Stimulated activated CD8-positive, alpha-beta memory T cell treated with anti-CD3 and anti-CD28 coated beads, Interleukin-2, amount 100 ng/mL, for 48 hours (primary cell): ENCODE measurements at regions not wholly inside any gene's neighbourhood (a gene's known extent, or its start where the extent isn't known, plus 50 kb on each side); places are given as distances from the start of the nearest gene placed in this dataset.
"Not testable (repeated sequence)": the region's sequence is repeated elsewhere in the genome, so short reads cannot be mapped to it uniquely, and the experiment has no call there.

Experiments
- DNase-seq, 2 donors: peaks; one replicate each; pipeline ENCODE4 v3.0.0-alpha.2; 2020; ENCODE audit warnings: low read depth in 2 of 2

DNA sequence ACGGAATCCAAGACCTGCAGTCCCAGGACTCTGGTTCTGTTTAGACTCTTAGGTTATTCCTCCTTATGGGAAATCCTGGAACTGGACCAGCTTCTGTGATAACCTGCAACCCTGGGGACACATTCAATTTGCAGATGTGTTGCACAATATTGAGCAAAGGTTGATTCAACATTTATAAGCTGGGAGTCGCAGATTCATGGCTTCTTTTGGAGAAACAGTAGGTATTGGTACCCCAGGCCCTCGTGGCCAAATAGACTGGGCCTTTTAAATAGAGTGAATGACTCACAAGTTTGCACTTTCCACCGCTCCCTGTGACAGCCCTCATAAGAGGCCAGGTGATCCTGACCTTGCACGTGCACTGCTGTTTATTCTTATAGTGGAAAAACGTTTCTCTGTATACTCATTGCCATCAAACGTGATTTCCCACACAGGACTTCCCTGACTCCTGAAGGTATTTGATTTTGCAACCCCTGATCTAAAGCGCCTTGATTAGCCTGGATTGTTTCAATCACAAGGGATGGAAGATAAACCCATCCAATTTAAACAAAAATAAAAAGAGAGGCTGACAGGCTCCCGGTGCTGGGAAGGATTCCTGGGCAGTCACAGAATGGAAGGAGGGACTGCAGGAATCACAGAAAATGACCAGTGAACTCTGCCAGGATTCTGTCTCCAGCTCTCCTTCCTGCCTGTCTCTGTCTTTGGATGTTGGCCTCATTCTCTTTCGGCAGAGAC, 98.0 kb downstream of the VCPKMT start:
- no peak for DNase-seq

DNA sequence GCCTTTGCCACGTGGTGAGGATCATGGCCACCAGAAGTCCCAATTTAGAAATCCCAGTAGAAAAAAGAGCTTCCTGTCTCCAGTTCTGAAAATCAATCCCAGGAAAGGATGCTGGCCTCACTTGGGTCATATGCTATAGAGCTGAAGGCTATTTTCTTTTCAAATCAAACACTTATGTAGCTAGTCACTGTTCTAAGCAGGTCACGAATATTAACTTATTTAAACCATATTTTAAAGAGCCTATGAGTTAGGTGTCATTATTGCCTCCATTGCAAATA, 97.5 kb downstream of the VCPKMT start:
- no peak for DNase-seq

DNA sequence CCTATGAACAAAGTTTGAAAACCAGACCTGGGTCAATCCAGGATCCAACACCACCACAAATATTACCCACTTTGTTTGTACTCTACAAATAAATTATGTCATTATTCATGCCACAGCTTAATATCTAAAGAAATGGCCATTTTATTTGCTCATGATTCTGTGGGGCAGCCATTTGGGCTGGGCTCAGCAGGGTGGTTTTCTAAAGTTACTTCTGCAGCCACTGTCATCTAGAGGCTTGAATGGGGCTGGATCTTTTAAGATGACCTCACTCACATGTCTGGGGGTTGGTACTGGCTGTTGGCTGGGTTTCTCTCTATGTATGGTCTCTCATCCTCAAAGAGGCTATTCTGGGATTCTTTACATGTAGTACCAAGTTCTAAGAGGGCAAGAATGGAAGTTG, 96.2 kb downstream of the VCPKMT start:
- no peak for DNase-seq

DNA sequence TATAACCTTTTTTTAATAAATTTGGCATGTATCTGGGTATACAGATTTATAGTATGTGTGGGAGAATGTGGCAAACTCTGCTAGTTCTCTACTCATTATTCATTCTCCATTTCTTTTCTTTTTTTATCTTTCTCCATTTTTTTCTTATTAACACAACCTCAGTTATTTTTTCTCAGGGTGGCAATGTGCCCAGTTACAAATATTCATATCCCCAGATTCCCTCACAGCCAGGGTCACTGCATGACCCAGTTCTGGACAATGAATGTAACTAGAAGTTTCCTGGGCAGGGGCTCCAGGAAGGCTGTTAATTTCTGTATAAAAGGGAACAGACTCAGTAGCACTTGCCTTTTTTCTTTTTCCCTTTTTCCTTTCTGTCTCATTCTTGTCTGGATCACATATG, 95.6 kb downstream of the VCPKMT start:
- DNase-seq, result no peak

DNA sequence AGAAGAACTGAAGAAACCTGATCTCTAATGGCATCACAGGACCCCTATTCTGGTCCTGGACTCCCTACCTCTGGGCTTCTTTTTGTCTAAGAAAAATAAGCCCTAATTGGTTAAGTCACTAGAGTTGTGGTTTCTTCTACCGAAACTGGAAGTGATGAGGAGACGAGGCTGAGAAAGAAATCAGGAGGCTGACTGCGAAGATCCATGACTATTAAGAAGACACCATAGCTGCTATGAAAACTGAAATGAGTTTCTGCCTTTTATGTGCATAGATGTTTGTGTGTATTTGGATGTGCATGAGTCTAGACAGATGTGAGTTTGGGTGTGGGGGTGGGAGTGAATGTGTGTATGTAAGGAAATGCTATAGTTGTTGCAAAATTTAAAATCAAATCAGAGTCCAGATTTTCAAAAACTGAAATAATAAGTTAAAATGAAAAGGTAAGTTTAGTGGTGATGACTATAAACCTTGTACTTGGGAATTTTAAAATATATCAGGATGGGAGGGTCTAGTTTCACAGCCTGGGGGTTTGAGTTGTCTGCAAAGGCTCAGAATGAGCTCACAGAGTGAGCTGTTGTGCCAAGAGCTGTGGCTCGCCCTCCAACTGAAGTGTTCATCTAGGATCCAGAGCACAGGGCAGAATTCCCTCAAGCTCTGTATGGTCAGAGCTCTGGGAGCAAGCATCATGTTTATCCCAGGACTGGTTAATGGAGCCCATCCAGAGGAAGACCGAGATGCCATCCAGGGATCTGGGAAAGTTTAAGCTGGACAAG, 94.9 kb downstream of the VCPKMT start:
- DNase-seq, result no peak

DNA sequence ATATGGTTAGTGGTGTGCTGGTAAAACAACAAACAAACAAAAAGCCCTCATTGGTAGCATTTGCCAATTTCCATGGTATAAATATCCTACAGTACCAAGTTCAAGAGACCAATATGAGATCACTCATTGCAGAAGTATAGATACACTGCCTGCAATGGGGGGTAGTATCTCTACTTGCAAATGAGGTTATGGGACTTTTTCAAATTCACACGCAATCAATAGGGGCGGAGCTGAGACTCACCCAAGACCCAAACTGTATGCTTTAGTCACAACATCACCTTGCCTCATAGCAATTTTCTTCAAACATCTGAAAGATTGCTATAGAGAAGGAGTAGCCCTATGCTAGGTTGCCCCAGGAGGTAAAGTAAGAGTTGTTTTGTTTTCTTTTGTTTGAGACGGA, 93.7 kb downstream of the VCPKMT start:
- no peak for DNase-seq

DNA sequence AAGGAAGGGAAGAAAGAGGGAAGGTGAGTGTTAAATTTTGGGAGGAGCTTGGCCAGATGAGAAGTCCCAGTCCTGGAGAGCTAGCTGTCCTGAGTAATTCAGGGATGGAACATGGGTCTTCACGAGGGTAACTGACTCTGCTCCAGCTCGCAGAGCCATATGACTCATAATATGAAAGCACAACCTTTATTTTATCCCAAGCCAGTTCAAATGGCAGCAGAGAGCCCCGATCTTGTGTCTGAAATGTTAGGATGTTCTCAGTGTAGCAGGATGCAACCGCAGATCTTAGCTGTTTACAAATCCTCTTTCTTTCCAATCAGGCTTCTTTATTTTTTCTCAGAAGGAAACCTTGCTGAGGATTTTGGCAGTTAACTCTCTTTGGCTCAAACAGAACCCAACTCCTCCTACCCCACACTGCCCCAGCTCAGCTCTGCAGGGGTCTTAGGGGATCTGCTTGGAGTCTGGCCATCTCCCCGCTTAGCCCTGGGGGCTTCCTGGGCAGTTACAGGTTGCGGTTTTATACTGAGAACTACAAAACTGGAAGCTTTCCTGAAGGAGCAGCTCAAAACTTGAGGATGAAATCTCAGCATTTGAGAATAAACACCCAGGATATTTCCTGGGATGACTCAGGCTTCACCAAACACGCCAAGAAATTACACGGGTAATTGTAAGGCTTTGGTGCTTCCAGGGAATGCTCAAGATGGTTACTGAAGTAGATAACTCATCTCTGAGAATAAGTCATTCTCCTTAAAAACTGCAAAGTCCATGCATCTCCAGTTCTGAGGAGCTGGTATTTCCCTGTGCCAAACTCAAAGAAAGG, 92.5 kb downstream of the VCPKMT start:
- no peak for DNase-seq

DNA sequence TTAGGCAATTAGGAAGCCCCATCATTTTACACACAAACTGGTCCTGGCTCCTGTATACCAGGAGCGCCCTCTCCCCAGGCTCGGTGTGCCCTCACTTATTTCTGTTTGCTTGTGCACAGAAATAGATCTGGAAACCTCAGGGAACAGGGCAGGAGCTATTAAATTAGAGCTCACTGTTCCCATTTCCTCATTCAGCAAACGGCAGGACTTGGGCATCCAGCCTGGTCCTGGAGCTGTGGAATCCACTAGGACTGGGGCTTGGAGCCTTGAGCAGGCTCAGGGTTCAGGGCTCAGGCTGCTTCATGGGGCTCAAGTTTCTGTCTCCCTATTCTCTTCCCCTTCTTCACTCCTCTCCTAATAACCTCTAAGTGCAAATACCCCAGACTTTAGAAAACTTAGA, 91.3 kb downstream of the VCPKMT start:
- no peak for DNase-seq

DNA sequence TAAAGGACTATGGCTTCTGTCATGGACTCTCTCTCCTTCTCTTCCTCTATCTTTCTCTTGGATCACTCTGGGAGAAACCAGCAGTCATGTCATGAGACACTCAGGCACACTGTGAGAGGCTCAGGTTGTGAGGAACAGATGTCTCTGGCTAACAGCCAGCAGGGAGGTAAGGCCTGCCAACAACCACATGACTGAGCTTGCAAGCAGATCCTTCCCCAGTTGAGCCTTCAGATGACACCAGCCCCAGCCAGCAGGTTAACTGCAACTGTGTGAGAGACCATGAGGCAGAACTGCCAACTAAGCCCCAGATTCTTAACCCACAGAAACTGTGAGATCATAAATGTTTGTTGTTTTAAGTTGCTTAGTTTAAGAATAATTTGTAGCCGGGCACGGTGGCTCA, 90.6 kb downstream of the VCPKMT start:
- DNase-seq, result no peak

DNA sequence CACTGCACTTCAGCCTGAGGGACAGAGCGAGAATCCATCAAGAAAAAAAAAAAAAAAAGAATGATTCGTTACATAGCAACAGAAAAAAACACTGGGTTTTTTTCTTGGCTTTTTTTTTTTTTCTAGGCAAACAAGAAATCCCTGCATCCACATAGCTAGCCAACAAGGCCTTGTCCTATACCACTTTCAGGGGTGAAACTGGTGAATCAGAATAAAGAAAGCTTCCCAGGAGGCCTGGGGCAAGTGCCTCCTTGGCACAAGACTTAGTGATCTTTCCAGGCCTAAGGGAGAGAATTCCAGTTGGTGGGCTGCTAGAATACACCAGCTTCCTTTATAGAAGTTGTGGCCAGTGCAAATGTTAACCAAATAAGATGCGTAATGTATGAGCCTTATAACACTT, 90.0 kb downstream of the VCPKMT start:
- no peak for DNase-seq

DNA sequence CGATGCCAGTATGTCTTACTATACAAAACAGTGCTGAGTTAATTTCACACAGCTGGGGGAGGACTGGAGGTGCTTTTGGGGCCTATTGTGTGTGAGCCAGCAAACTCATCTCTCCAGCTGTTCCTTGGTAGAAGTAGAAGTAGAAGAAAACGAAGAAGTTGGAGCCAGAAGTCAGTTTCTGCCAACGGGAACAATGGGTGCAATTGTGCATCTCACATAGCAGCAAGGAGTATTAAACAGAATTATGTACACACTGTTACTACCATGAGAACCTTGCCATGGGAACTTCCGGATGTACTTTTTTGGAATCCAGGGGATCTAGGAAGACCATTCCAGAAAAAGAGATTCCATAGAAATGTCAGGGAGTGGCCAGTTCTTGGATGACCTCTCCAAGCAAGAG, 88.6 kb downstream of the VCPKMT start:
- DNase-seq, result no peak

DNA sequence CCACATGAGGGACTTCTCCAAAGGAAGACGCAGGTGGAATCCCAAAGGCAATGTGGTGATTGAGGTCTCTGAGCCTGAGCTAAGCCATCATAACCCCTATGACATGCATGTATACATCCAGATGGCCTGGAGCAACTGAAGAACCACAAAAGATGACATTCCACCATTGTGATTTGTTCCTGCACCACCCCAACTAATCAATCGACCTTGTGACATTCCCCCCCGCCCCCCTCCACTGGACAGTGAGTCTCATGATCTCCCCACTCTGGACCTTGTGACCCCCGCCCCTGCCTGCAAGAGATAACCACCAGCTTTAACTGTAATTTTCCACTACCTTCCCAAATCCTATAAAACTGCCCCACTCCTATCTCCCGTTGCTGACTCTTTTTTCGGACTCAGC, 87.9 kb downstream of the VCPKMT start:
- DNase-seq, result no peak

DNA sequence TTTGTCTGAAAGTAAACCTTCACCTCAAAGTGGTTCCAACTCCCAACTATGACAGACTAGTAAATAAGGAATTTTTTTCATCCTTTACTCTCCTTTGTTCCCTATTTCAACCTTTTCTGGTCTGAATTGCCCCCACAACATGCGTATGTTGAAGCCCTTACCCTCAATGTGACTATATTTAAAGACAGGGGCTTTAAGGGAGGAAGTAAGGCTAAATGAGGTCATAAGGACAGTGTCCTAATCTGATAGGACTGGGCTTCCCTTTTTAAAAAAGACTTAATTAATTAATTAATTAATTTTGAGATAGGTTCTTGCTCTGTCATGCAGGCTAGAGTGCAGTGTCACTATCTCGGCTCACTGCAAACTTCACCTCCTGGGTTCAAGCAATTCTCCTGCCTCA, 86.3 kb downstream of the VCPKMT start:
- no peak for DNase-seq

DNA sequence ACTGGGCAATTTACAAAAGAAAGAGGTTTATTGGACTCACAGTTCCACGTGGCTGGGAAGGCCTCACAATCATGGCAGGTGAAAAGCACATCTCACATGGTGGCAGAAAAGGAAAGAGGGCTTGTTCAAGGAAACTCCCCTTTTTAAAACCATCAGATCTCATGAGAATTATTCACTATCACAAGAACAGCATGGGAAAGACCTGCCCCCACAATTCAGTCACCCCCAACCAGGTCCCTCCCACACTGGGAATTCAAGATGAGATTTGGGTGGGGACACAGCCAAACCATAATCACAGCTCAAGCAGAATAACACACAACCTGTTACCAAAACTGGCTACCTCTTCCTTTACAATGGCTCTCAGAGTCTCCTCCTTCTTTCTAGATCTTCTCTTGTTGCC, 85.5 kb downstream of the VCPKMT start:
- DNase-seq, result not testable (repeated sequence)

DNA sequence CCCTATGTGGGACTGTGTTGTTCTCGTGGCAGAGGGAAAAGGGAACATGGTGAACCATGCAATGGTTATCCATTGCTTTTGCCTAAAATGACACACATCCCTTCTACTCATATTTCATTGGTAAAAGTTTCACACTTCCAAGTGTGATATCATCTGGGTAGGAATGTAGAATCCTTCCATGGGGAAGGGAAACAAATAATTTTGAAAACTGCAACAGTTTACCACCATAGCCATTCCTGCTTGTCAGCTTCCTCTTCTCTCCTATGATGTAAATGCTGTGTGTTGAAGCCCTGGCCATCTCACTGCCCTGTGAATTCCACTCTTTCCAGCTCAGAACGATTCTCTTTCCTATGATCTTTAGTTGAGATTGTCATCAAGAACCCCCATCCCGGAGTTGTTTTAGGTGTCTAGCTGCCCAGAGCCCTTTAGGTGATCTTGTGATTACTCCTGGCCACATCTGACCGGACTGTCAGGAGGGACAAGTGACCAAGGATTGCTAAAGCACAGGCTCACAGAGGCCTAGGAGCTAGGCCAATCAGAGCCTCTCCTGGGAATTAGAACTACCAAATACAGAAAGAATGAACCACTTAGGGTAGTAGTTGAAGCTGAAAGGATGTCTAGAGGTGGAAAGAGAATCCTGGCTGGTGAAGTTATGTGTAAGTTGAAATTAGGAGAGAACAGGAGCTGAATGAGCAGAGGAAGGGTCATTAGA, 84.6 kb downstream of the VCPKMT start:
- DNase-seq, result no peak

DNA sequence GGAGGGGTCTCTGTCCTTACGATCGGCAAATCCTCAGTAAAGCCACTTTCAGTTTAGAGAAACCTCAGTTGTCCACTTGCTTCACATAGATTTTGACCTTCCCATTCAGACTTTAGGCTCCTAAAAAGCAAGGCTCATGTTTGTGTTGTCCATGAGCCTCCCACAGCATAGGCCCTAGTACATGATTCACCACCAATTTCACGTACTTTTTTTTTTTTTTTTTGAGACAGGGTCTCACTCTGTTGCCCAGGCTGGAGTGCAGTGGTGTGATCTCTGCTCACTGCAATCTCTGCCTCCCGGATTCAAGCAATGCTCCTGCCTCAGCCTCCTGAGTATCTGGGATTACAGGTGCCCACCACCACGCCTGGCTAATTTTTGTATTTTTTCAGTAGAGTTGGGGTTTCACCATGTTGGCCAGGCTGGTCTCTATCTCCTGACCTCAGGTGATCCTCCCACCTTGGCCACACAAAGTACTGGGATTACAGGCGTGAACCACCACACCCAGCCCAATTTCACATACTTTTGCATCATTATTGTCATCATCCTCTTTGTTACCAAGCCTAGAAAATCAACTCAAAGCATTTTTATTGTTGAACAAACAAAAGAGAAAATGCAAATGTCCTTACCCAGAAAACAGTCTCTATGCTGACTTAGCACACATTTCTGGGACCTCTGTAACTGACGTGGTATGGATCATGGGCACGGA, 83.8 kb downstream of the VCPKMT start:
- not testable (repeated sequence) for DNase-seq

DNA sequence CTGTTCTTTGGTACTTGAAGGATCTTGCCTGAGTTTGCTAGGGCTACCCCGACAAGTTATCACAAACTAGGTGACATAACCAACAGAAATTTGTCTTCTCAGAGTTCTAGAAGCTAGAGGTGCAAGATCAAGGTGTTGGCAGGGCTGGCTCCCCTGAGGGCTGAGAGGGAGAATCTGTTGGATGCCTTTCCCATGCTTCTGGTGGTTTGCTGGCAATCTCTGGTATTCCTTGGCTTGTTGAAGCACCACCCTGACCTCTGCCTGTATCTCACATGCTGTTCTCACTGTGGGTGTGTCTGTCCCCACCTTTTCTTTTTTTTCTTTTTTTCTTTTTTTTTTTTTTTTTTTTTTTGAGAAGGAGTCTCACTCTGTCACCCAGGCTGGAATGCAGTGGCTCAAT, 81.2 kb downstream of the VCPKMT start:
- DNase-seq, result no peak

DNA sequence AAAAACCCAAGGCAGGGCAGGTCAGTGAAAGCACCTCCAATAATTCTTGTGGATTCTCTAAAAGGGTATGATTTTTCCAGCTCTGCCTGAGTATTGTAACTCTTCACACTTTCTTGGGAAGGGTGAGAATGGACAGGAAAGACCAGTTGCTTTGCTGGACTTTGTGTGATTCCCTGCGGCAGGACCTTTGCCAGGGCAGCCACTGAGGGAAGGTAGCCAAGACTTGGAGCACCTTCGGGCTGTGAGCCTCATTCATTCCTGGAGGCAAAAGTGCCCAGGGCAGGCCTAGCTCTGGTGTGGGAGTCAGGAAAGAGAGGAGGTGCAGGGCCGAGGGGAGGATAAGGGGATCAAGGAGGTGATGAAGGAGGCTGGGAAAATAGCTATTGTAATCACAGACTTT, 80.2 kb downstream of the VCPKMT start:
- DNase-seq, result no peak

DNA sequence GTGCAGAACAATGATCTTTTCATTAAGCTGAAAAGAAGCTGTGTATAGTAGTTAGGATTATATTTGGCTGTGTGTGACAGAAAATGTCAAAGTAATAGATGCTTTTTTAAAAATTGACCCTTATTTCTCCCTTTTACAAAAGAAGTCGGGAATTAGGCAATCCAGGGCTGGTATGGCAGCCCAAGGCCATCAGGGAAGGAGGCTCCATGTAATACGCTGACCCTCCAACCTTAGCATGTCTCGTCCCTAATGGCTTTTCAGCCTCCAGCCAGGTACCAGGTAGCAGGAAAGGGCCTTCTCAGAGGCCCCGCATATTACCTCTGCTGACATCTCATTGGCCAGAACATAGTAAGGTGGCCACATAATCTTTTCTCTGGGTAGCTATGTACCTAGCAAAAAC, 79.7 kb downstream of the VCPKMT start:
- DNase-seq, result no peak

DNA sequence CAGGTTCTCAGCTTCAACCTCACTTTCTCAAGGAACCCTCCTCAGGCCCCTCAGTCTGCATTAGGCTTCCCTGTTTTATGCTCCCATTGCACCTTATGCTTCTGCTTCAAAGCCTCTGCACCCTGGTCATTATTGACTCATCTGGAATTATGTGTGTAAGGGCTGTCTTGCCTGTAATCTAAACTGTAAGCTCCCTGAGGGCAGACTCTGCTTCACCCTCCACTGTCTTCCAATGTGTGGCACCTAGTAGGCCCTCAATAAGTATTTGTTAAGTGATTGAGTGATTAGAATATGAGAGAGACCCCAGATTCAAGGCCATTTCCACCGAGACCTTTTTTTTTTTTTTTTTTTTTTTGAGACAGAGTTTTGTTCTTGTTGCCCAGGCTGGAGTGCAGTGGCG, 79.1 kb downstream of the VCPKMT start:
- DNase-seq, result no peak

DNA sequence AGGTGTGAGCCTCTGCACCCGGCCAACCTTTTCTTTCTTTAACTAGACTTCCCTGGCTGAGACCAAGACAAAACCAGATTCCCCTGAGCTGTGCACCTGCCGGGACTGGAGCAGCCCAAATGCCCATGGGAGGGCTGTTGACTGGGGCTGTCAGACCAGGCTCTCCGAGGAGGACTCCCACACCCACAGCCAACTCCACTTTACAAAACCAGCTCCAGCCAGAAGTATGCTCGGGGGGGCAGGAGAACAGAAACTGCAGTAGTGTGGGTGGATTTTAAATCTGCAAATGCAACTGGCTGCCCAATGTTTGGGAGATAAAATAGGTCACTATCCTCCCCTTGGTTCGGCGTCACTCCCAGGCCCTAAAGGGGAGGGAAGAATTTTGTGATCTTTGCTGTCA, 78.5 kb downstream of the VCPKMT start:
- DNase-seq, result no peak
